MM.1S (cell line): ENCODE measurements at regions not wholly inside any gene's neighbourhood (a gene's known extent, or its start where the extent isn't known, plus 50 kb on each side); places are given as distances from the start of the nearest gene placed in this dataset.

ENCODE experiments used
- DNase-seq: peaks from one replicate; pipeline ENCODE4 v3.0.0-alpha.2; 2015
- H2AFZ ChIP-seq: fragments of 300-600 bp; sonication (generic); 2 replicates; pipeline ENCODE4 v1.6.0; 2016; ENCODE audit warnings: antibody characterized with exemption, low read length
- H3F3A ChIP-seq: fragments of 300-600 bp; sonication (generic); 2 replicates; pipeline ENCODE4 v1.6.1; 2016; ENCODE audit warnings: mild to moderate bottlenecking, antibody characterized with exemption, low read length, moderate library complexity, mixed read lengths; ENCODE audit not compliant: insufficient read depth
- H3K27ac ChIP-seq: fragments of 300-600 bp; sonication (generic); 2 replicates; pipeline ENCODE4 v1.5.1; 2016; ENCODE audit warnings: mild to moderate bottlenecking, low read length
- H3K27me3 ChIP-seq: fragments of 300-600 bp; sonication (generic); replicated peaks from 2 replicates; pipeline ENCODE4 v1.6.0; 2016; ENCODE audit warnings: low read length; ENCODE audit not compliant: insufficient read depth
- H3K36me3 ChIP-seq: fragments of 300-600 bp; sonication (generic); replicated peaks from 2 replicates; pipeline ENCODE4 v1.6.1; 2016; ENCODE audit warnings: mild to moderate bottlenecking, low read length, mixed read lengths; ENCODE audit not compliant: insufficient read depth
- H3K4me1 ChIP-seq: fragments of 300-600 bp; sonication (generic); 2 replicates; pipeline ENCODE4 v1.6.1; 2016; ENCODE audit warnings: low read length, mixed read lengths
- H3K4me2 ChIP-seq: fragments of 300-600 bp; sonication (generic); 2 replicates; pipeline ENCODE4 v1.6.0; 2016; ENCODE audit warnings: low read depth, low read length
- H3K4me3 ChIP-seq: fragments of 300-600 bp; sonication (generic); 2 replicates; pipeline ENCODE4 v1.5.1; 2016; ENCODE audit warnings: low read length, mixed read lengths
- H3K79me2 ChIP-seq: fragments of 300-600 bp; sonication (generic); 2 replicates; pipeline ENCODE4 v1.6.1; 2016; ENCODE audit warnings: mixed run types, low read length, mixed read lengths
- H3K9ac ChIP-seq: fragments of 300-600 bp; sonication (generic); 2 replicates; pipeline ENCODE4 v1.6.1; 2016; ENCODE audit warnings: low read length, mixed read lengths
- H3K9me2 ChIP-seq: fragments of 300-600 bp; sonication (generic); replicated peaks from 2 replicates; pipeline ENCODE4 v1.6.1; 2016; ENCODE audit warnings: mild to moderate bottlenecking, low read length, mixed read lengths; ENCODE audit not compliant: insufficient read depth
- H3K9me3 ChIP-seq: fragments of 300-600 bp; sonication (generic); replicated peaks from 2 replicates; pipeline ENCODE4 v1.6.1; 2016; ENCODE audit warnings: mild to moderate bottlenecking, low read length, mixed read lengths; ENCODE audit not compliant: insufficient read depth
- H4K20me1 ChIP-seq: fragments of 300-600 bp; sonication (generic); 2 replicates; pipeline ENCODE4 v1.6.1; 2016; ENCODE audit warnings: mild to moderate bottlenecking, low read length, moderate library complexity, mixed read lengths; ENCODE audit not compliant: insufficient read depth
- EZH2 ChIP-seq: fragments of 300-600 bp; sonication (generic); optimal IDR thresholded peaks from 2 replicates; pipeline ENCODE3; 2017; ENCODE audit warnings: low read depth, mild to moderate bottlenecking, antibody characterized with exemption, low read length, mixed read lengths
- EZH2phosphoT487 ChIP-seq: fragments of 300-600 bp; sonication (generic); IDR thresholded peaks from 2 replicates; pipeline ENCODE4 v1.6.1; 2018; ENCODE audit warnings: antibody characterized with exemption, low read length
- TF ChIP-seq, protein P1 (sequence below): fragments of 300-600 bp; sonication (generic); IDR thresholded peaks from 2 replicates; pipeline ENCODE4 v1.5.1; 2016; ENCODE audit warnings: antibody characterized with exemption, low read length, mixed read lengths

DNA sequence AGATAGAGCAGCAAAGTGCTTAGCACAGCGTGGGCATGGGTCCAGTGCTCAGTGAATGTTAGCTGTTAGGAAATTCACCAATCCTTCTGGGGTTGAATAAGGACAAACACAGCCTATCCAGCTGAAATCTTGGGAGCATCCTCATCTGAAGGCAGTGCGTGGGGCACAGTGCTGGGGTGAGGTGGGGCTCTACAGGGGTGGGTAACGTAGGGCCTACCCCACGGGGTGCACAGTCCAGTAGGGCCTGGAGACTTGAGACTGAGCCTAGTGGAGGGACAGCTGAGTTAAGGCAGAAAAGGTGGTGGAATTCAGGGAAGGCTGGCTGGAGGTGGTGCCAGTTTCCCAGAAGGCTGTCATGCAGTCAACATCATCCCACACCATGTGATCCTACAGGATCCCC is 73.0 kb downstream of the ISG20 start:
- no peaks in the 10 kb centered on the region for H3K79me2 ChIP-seq
- H3K27me3 ChIP-seq: no peaks in the 10 kb centered on the region
- H3K9me3 ChIP-seq: no peaks in the 10 kb centered on the region
- DNase-seq: no peak
- H3K36me3 ChIP-seq: no peaks in the 10 kb centered on the region
- no peaks in the 10 kb centered on the region for H3K9me2 ChIP-seq
- H3K9ac ChIP-seq: no peak overlapping the region
- no peaks in the 10 kb centered on the region for H4K20me1 ChIP-seq
- no peak overlapping the region for H3K27ac ChIP-seq
- H3K4me3 ChIP-seq: no peak overlapping the region
- H3K4me1 ChIP-seq: no peaks in the 10 kb centered on the region
- no peak for TF ChIP-seq EZH2phosphoT487
- TF ChIP-seq, protein P1, sequence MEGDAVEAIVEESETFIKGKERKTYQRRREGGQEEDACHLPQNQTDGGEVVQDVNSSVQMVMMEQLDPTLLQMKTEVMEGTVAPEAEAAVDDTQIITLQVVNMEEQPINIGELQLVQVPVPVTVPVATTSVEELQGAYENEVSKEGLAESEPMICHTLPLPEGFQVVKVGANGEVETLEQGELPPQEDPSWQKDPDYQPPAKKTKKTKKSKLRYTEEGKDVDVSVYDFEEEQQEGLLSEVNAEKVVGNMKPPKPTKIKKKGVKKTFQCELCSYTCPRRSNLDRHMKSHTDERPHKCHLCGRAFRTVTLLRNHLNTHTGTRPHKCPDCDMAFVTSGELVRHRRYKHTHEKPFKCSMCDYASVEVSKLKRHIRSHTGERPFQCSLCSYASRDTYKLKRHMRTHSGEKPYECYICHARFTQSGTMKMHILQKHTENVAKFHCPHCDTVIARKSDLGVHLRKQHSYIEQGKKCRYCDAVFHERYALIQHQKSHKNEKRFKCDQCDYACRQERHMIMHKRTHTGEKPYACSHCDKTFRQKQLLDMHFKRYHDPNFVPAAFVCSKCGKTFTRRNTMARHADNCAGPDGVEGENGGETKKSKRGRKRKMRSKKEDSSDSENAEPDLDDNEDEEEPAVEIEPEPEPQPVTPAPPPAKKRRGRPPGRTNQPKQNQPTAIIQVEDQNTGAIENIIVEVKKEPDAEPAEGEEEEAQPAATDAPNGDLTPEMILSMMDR: no peak
- TF ChIP-seq EZH2: no peak
- H3K4me2 ChIP-seq: no peak overlapping the region
- no peak overlapping the region for H2AFZ ChIP-seq
- no peaks in the 10 kb centered on the region for H3F3A ChIP-seq

GRCh38 chr15:88714782-88715372 is 76.1 kb downstream of the ISG20 start:
- Histone ChIP-seq H3K4me3 (no peak overlapping the region), H3K9ac (no peak overlapping the region), H3K4me1 (no peaks in the 10 kb centered on the region), H3K9me2 (no peaks in the 10 kb centered on the region), H2AFZ (no peak overlapping the region), H4K20me1 (no peaks in the 10 kb centered on the region), H3K27me3 (no peaks in the 10 kb centered on the region), H3K9me3 (no peaks in the 10 kb centered on the region), H3K27ac (no peak overlapping the region), H3K36me3 (no peaks in the 10 kb centered on the region), H3F3A (no peaks in the 10 kb centered on the region), H3K79me2 (no peaks in the 10 kb centered on the region), H3K4me2 (no peak overlapping the region)
- TF ChIP-seq EZH2: no peak
- DNase-seq: no peak

- TF ChIP-seq EZH2phosphoT487 (no peak), EZH2 (no peak)
- TF ChIP-seq, protein P1: no peak
- no peaks in the 10 kb centered on the region for H4K20me1 ChIP-seq
- H3K4me3 ChIP-seq: no peak overlapping the region
- no peaks in the 10 kb centered on the region for H3F3A ChIP-seq
- H3K27me3 ChIP-seq: no peaks in the 10 kb centered on the region
- DNase-seq: no peak
- no peak overlapping the region for H2AFZ ChIP-seq
- H3K9me2 ChIP-seq: no peaks in the 10 kb centered on the region
- no peaks in the 10 kb centered on the region for H3K9me3 ChIP-seq
- no peaks in the 10 kb centered on the region for H3K36me3 ChIP-seq
- H3K27ac ChIP-seq: no peak overlapping the region
- H3K4me1 ChIP-seq: no peaks in the 10 kb centered on the region
- no peaks in the 10 kb centered on the region for H3K79me2 ChIP-seq
- H3K9ac ChIP-seq: no peak overlapping the region
- H3K4me2 ChIP-seq: no peak overlapping the region
Measured at GRCh38 chr15:88716543-88717381, 77.9 kb downstream of the ISG20 start.
